ENCODE measurements at regions not wholly inside any gene's neighbourhood (a gene's known extent, or its start where the extent isn't known, plus 50 kb on each side); places are given as distances from the start of the nearest gene placed in this dataset.

GRCh38 chr3:17979252-17979651, 236.8 kb upstream of the TBC1D5 start:
- Histone ChIP-seq H3K36me3 (ENCODE audit: control insufficient read depth in 4 of 4, insufficient read depth in 4 of 4, low read length in 3 of 4) (no peaks in the 10 kb centered on the region), H3K4me1 (ENCODE audit: control extremely low read depth in 1 of 4, control insufficient read depth in 4 of 4, insufficient read depth in 4 of 4, low read length in 3 of 4) (peaks cover 41 to 77% (median 56%) of the 10 kb centered on the region in 4 experiments), H3K4me3 (ENCODE audit: control insufficient read depth in 1 of 7, extremely low read depth in 1 of 7, insufficient read depth in 4 of 7, low read depth in 2 of 7, low read length in 6 of 7) (peak overlapping the region in 3 of 7 experiments; percentile 31 to 43 (median 39)), H3K9me3 (ENCODE audit: control extremely low read depth in 1 of 5, control insufficient read depth in 4 of 5, insufficient read depth in 2 of 5, low read depth in 1 of 5, low read length in 4 of 5) (no peaks in the 10 kb centered on the region), H3K27me3 (replicated peaks in 2 of 5; ENCODE audit: control insufficient read depth in 4 of 5, insufficient read depth in 5 of 5, low read length in 4 of 5) (no peaks in the 10 kb centered on the region), H3K27ac (ENCODE audit: insufficient read depth in 1 of 2, low read depth in 1 of 2, low read length in 2 of 2, poor library complexity in 1 of 2, severe bottlenecking in 2 of 2) (no peak overlapping the region)
- peak; percentile 49 to 82 (median 74) for DNase-seq
- ChIA-PET CTCF (interaction anchor here (0.8 to 2.3 kb wide), 11 partner anchors 10 to 417 kb away, joined by 3 to 10 read pairs (median 4); no protein-coding TSS in a partner anchor), POLR2A (no interaction called here)
- WGBS (ENCODE audit: insufficient coverage), result no CpG with 5 or more reads among the region's 2 CpGs

- POLR2A ChIA-PET, result interaction anchor here (0.6 to 0.7 kb wide), 3 partner anchors 35 to 817 kb away, joined by 4 to 10 read pairs (median 6); no protein-coding TSS in a partner anchor
- CTCF ChIA-PET, result interaction anchor here (1.1 to 1.9 kb wide), 3 partner anchors 11 to 68 kb away, joined by 3 to 10 read pairs (median 4); no protein-coding TSS in a partner anchor
- H3K9me3 ChIP-seq (ENCODE audit: control extremely low read depth in 1 of 5, control insufficient read depth in 4 of 5, insufficient read depth in 2 of 5, low read depth in 1 of 5, low read length in 4 of 5), result no peaks in the 10 kb centered on the region
- H3K4me3 ChIP-seq (ENCODE audit: control insufficient read depth in 1 of 7, extremely low read depth in 1 of 7, insufficient read depth in 4 of 7, low read depth in 2 of 7, low read length in 6 of 7), result no peak overlapping the region
- peaks cover 8 to 43% (median 21%) of the 10 kb centered on the region in 4 experiments for H3K4me1 ChIP-seq (ENCODE audit: control extremely low read depth in 1 of 4, control insufficient read depth in 4 of 4, insufficient read depth in 4 of 4, low read length in 3 of 4)
- H3K27me3 ChIP-seq (replicated peaks in 2 of 5; ENCODE audit: control insufficient read depth in 4 of 5, insufficient read depth in 5 of 5, low read length in 4 of 5), result no peaks in the 10 kb centered on the region
- no peaks in the 10 kb centered on the region for H3K36me3 ChIP-seq (ENCODE audit: control insufficient read depth in 4 of 4, insufficient read depth in 4 of 4, low read length in 3 of 4)
- no peak overlapping the region for H3K27ac ChIP-seq (ENCODE audit: insufficient read depth in 1 of 2, low read depth in 1 of 2, low read length in 2 of 2, poor library complexity in 1 of 2, severe bottlenecking in 2 of 2)
- no peak for DNase-seq
- 92% methylated on average over 1 of the region's 1 CpG for WGBS (ENCODE audit: insufficient coverage)
Measured at GRCh38 chr3:17974206-17974841, 231.9 kb upstream of the TBC1D5 start.

GRCh38 chr3:17972959-17973906, 230.8 kb upstream of the TBC1D5 start:
- ChIA-PET CTCF (interaction anchor here (0.6 to 1.9 kb wide), 4 partner anchors 9 to 987 kb away, joined by 3 to 10 read pairs (median 4); no protein-coding TSS in a partner anchor), POLR2A (no interaction called here)
- Histone ChIP-seq H3K9me3 (ENCODE audit: control extremely low read depth in 1 of 5, control insufficient read depth in 4 of 5, insufficient read depth in 2 of 5, low read depth in 1 of 5, low read length in 4 of 5) (no peaks in the 10 kb centered on the region), H3K27me3 (replicated peaks in 2 of 5; ENCODE audit: control insufficient read depth in 4 of 5, insufficient read depth in 5 of 5, low read length in 4 of 5) (no peaks in the 10 kb centered on the region), H3K4me3 (ENCODE audit: control insufficient read depth in 1 of 7, extremely low read depth in 1 of 7, insufficient read depth in 4 of 7, low read depth in 2 of 7, low read length in 6 of 7) (no peak overlapping the region), H3K36me3 (ENCODE audit: control insufficient read depth in 4 of 4, insufficient read depth in 4 of 4, low read length in 3 of 4) (no peaks in the 10 kb centered on the region), H3K4me1 (ENCODE audit: control extremely low read depth in 1 of 4, control insufficient read depth in 4 of 4, insufficient read depth in 4 of 4, low read length in 3 of 4) (peaks cover 8 to 33% (median 18%) of the 10 kb centered on the region in 4 experiments), H3K27ac (ENCODE audit: insufficient read depth in 1 of 2, low read depth in 1 of 2, low read length in 2 of 2, poor library complexity in 1 of 2, severe bottlenecking in 2 of 2) (no peak overlapping the region)
- 96% methylated on average over 6 of the region's 10 CpGs for WGBS (ENCODE audit: insufficient coverage)
- no peak for DNase-seq

- no CpG with 5 or more reads among the region's 1 CpG for WGBS (ENCODE audit: insufficient coverage)
- DNase-seq, result peak in 2 of 3 donors; percentile 43 to 61
- H3K9me3 ChIP-seq (ENCODE audit: control extremely low read depth in 1 of 5, control insufficient read depth in 4 of 5, insufficient read depth in 2 of 5, low read depth in 1 of 5, low read length in 4 of 5), result no peaks in the 10 kb centered on the region
- CTCF ChIA-PET, result interaction anchor here (0.7 to 1.9 kb wide), 3 partner anchors 39 to 80 kb away, joined by 3 to 10 read pairs (median 4); no protein-coding TSS in a partner anchor
- POLR2A ChIA-PET, result interaction anchor here (0.7 kb wide), 1 partner anchor 26 kb away, joined by 5 read pairs; no protein-coding TSS in a partner anchor
- no peak overlapping the region for H3K4me3 ChIP-seq (ENCODE audit: control insufficient read depth in 1 of 7, extremely low read depth in 1 of 7, insufficient read depth in 4 of 7, low read depth in 2 of 7, low read length in 6 of 7)
- no peaks in the 10 kb centered on the region for H3K36me3 ChIP-seq (ENCODE audit: control insufficient read depth in 4 of 4, insufficient read depth in 4 of 4, low read length in 3 of 4)
- H3K4me1 ChIP-seq (ENCODE audit: control extremely low read depth in 1 of 4, control insufficient read depth in 4 of 4, insufficient read depth in 4 of 4, low read length in 3 of 4), result peaks cover 8 to 31% (median 18%) of the 10 kb centered on the region in 4 experiments
- no peaks in the 10 kb centered on the region for H3K27me3 ChIP-seq (replicated peaks in 2 of 5; ENCODE audit: control insufficient read depth in 4 of 5, insufficient read depth in 5 of 5, low read length in 4 of 5)
- peak overlapping the region in 1 of 2 experiments; percentile 6 for H3K27ac ChIP-seq (ENCODE audit: insufficient read depth in 1 of 2, low read depth in 1 of 2, low read length in 2 of 2, poor library complexity in 1 of 2, severe bottlenecking in 2 of 2)
Measured at GRCh38 chr3:17972476-17972875, 230.0 kb upstream of the TBC1D5 start.

- Histone ChIP-seq H3K9me3 (ENCODE audit: control extremely low read depth in 1 of 5, control insufficient read depth in 4 of 5, insufficient read depth in 2 of 5, low read depth in 1 of 5, low read length in 4 of 5) (no peaks in the 10 kb centered on the region), H3K27ac (ENCODE audit: insufficient read depth in 1 of 2, low read depth in 1 of 2, low read length in 2 of 2, poor library complexity in 1 of 2, severe bottlenecking in 2 of 2) (no peak overlapping the region), H3K4me1 (ENCODE audit: control extremely low read depth in 1 of 4, control insufficient read depth in 4 of 4, insufficient read depth in 4 of 4, low read length in 3 of 4) (peaks cover 8 to 31% (median 18%) of the 10 kb centered on the region in 4 experiments), H3K36me3 (ENCODE audit: control insufficient read depth in 4 of 4, insufficient read depth in 4 of 4, low read length in 3 of 4) (no peaks in the 10 kb centered on the region), H3K4me3 (ENCODE audit: control insufficient read depth in 1 of 7, extremely low read depth in 1 of 7, insufficient read depth in 4 of 7, low read depth in 2 of 7, low read length in 6 of 7) (no peak overlapping the region), H3K27me3 (replicated peaks in 2 of 5; ENCODE audit: control insufficient read depth in 4 of 5, insufficient read depth in 5 of 5, low read length in 4 of 5) (no peaks in the 10 kb centered on the region)
- WGBS (ENCODE audit: insufficient coverage), result 100% methylated on average over 1 of the region's 1 CpG
- no peak for DNase-seq
- CTCF ChIA-PET, result interaction anchor here (0.7 kb wide), 1 partner anchor 81 kb away, joined by 4 read pairs; no protein-coding TSS in a partner anchor
- POLR2A ChIA-PET, result interaction anchor here (0.7 kb wide), 1 partner anchor 26 kb away, joined by 5 read pairs; no protein-coding TSS in a partner anchor
Measured at GRCh38 chr3:17972030-17972429, 229.6 kb upstream of the TBC1D5 start.

- POLR2A ChIA-PET, result no interaction called here
- Histone ChIP-seq H3K36me3 (ENCODE audit: control insufficient read depth in 4 of 4, insufficient read depth in 4 of 4, low read length in 3 of 4) (no peaks in the 10 kb centered on the region), H3K9me3 (ENCODE audit: control extremely low read depth in 1 of 5, control insufficient read depth in 4 of 5, insufficient read depth in 2 of 5, low read depth in 1 of 5, low read length in 4 of 5) (no peaks in the 10 kb centered on the region), H3K4me3 (ENCODE audit: control insufficient read depth in 1 of 7, extremely low read depth in 1 of 7, insufficient read depth in 4 of 7, low read depth in 2 of 7, low read length in 6 of 7) (no peak overlapping the region), H3K4me1 (ENCODE audit: control extremely low read depth in 1 of 4, control insufficient read depth in 4 of 4, insufficient read depth in 4 of 4, low read length in 3 of 4) (peaks cover 2 to 15% (median 8%) of the 10 kb centered on the region in 4 experiments), H3K27me3 (replicated peaks in 2 of 5; ENCODE audit: control insufficient read depth in 4 of 5, insufficient read depth in 5 of 5, low read length in 4 of 5) (no peaks in the 10 kb centered on the region), H3K27ac (ENCODE audit: insufficient read depth in 1 of 2, low read depth in 1 of 2, low read length in 2 of 2, poor library complexity in 1 of 2, severe bottlenecking in 2 of 2) (no peak overlapping the region)
- CTCF ChIA-PET, result interaction anchor here (0.6 to 2.5 kb wide), 3 partner anchors 10 to 788 kb away, joined by 3 to 6 read pairs (median 3); no protein-coding TSS in a partner anchor
- WGBS (ENCODE audit: insufficient coverage), result 84% methylated on average over 3 of the region's 3 CpGs
- no peak for DNase-seq
Measured at GRCh38 chr3:17969985-17970568, 227.6 kb upstream of the TBC1D5 start.

Data from common myeloid progenitor, CD34-positive (primary cell).